ENCODE measurements at regions not wholly inside any gene's neighbourhood (a gene's known extent, or its start where the extent isn't known, plus 50 kb on each side); places are given as distances from the start of the nearest gene placed in this dataset.

DNA sequence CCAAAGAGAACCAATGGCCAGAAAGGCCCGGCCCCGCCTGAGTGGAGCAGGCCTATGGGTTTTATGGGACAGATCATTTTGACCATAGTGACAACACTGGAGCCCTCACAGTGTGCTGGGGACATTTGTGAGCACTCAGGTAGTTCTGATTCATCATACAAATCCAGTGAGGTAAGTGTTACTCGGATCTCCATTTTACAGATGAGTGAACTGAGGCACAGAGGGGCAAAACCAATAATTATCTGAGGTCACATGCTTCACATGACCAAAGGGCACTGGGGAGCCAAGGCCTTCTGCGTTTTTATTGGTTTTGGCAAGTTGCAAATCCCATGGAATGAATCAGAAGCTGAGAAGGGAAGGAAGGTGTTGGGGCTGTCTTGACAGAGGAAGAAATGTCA, 111.5 kb upstream of the MGAT5 start:
- no peak overlapping the region for H2BK120ac ChIP-seq (ENCODE audit: low read depth, low read length, poor library complexity, severe bottlenecking)
- no peak overlapping the region for H3K14ac ChIP-seq (ENCODE audit: insufficient read depth, low read length)
- H4K91ac ChIP-seq (ENCODE audit: insufficient read length, low read depth, low read length), result no peak overlapping the region
- peaks cover 2% of the 10 kb centered on the region; the same call in 1 of the 2 replicates for H3K79me2 ChIP-seq (ENCODE audit: insufficient read depth, low read length)
- no peak overlapping the region for H3T11ph ChIP-seq (ENCODE audit: low read length)
- no peak overlapping the region for H2AK5ac ChIP-seq (ENCODE audit: insufficient read length, low read length)
- H3K9ac ChIP-seq (ENCODE audit: extremely low read depth, insufficient read length, low read length), result no peak overlapping the region
- no peak overlapping the region for H3K27ac ChIP-seq (ENCODE audit: insufficient read length, low read depth, low read length)
- H2BK15ac ChIP-seq (ENCODE audit: low read depth, low read length), result no peak overlapping the region
- TF ChIP-seq, protein P1, sequence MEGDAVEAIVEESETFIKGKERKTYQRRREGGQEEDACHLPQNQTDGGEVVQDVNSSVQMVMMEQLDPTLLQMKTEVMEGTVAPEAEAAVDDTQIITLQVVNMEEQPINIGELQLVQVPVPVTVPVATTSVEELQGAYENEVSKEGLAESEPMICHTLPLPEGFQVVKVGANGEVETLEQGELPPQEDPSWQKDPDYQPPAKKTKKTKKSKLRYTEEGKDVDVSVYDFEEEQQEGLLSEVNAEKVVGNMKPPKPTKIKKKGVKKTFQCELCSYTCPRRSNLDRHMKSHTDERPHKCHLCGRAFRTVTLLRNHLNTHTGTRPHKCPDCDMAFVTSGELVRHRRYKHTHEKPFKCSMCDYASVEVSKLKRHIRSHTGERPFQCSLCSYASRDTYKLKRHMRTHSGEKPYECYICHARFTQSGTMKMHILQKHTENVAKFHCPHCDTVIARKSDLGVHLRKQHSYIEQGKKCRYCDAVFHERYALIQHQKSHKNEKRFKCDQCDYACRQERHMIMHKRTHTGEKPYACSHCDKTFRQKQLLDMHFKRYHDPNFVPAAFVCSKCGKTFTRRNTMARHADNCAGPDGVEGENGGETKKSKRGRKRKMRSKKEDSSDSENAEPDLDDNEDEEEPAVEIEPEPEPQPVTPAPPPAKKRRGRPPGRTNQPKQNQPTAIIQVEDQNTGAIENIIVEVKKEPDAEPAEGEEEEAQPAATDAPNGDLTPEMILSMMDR (conservative IDR thresholded peaks at IDR 0.05), result no peak
- H3K18ac ChIP-seq (ENCODE audit: insufficient read length, low read depth, low read length), result no peak overlapping the region
- no peak overlapping the region for H3K4ac ChIP-seq (ENCODE audit: low read depth, low read length)
- no peak overlapping the region for H3K56ac ChIP-seq (ENCODE audit: insufficient read length, low read depth, low read length)
- no peak for DNase-seq
- peaks cover 0 to 4% (median 3%) of the 10 kb centered on the region in 3 experiments; a peak in 4 of 7 replicates for H3K36me3 Mint-ChIP-seq (ENCODE audit: insufficient read depth in 1 of 3, low read depth in 3 of 3)
- H3K27me3 ChIP-seq (ENCODE audit: insufficient read depth, low read length), result no peaks in the 10 kb centered on the region
- H2BK12ac ChIP-seq (ENCODE audit: insufficient read length, low read depth, low read length), result no peak overlapping the region
- no peak overlapping the region for H2BK5ac ChIP-seq (ENCODE audit: insufficient read length, low read length)
- H2AFZ ChIP-seq (ENCODE audit: low read length), result no peak overlapping the region
- no peaks in the 10 kb centered on the region for H3K9me3 ChIP-seq (ENCODE audit: control insufficient read depth, low read depth, low read length)
- peak overlapping the region; percentile 22 to 83 (median 31); a peak in 4 of 7 replicates for H3K27ac Mint-ChIP-seq
- H4K5ac ChIP-seq (ENCODE audit: insufficient read length, low read depth, low read length), result no peak overlapping the region
- peaks cover 13% of the 10 kb centered on the region; the same call in 1 of the 2 replicates for H3K4me1 ChIP-seq (ENCODE audit: insufficient read depth, low read length)
- H3K79me1 ChIP-seq (ENCODE audit: insufficient read depth, low read depth, low read length, poor library complexity, severe bottlenecking), result peaks cover 2% of the 10 kb centered on the region
- no peak overlapping the region; a peak in 1 of 5 replicates for H3K4me3 Mint-ChIP-seq
- H4K20me1 ChIP-seq (ENCODE audit: control insufficient read depth, insufficient read depth, insufficient read length), result no peaks in the 10 kb centered on the region
- no peaks in the 10 kb centered on the region for H3K23me2 ChIP-seq (ENCODE audit: insufficient read length, low read depth, low read length, poor library complexity, severe bottlenecking)
- peaks cover 74 to 77% of the 10 kb centered on the region in 2 experiments for H3K4me1 Mint-ChIP-seq
- H2BK20ac ChIP-seq (ENCODE audit: low read depth, low read length, poor library complexity, severe bottlenecking), result no peak overlapping the region
- no CpG with 5 or more reads among the region's 4 CpGs for WGBS (ENCODE audit: extremely low coverage, insufficient read length, low lambda C conversion rate)
- no peaks in the 10 kb centered on the region; a peak in 1 of 5 replicates for H3K9me3 Mint-ChIP-seq
- H4K8ac ChIP-seq (replicated peaks; ENCODE audit: insufficient read length, low read depth, low read length), result no peak overlapping the region
- H3K23ac ChIP-seq (ENCODE audit: insufficient read length, low read depth, low read length), result no peak overlapping the region
- H3K4me2 ChIP-seq (ENCODE audit: insufficient read depth, insufficient read length, low read length), result no peak overlapping the region
- no peaks in the 10 kb centered on the region; the same call in 1 of the 2 replicates for H3K27me3 Mint-ChIP-seq (ENCODE audit: low read depth)
